GDM1 (cell line): ENCODE measurements at regions not wholly inside any gene's neighbourhood (a gene's known extent, or its start where the extent isn't known, plus 50 kb on each side); places are given as distances from the start of the nearest gene placed in this dataset.

ENCODE experiments used
- DNase-seq: peaks from one replicate; lab custom pipeline; 2025; lab: John Stamatoyannopoulos, UW

DNA sequence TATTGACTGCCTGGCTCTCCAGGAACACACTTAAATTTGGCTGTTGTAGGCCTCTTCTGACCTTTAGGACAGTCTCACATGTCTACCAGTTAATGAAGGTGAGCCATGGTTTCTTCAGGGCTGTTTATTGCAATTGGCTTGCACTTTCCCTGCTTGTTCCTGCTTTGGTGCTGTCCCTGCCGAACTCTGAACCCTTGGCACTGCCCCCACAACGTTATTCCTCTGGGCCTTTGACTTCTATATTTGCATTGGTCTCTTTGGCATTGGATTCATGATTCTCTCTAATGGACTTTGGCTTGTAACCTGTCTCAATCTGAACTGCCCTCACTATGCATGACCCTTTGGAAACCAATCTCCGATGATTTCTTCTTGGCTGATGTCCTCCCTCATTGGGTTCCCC is 299.4 kb downstream of the UTP18 start:
- no peak for DNase-seq

DNA sequence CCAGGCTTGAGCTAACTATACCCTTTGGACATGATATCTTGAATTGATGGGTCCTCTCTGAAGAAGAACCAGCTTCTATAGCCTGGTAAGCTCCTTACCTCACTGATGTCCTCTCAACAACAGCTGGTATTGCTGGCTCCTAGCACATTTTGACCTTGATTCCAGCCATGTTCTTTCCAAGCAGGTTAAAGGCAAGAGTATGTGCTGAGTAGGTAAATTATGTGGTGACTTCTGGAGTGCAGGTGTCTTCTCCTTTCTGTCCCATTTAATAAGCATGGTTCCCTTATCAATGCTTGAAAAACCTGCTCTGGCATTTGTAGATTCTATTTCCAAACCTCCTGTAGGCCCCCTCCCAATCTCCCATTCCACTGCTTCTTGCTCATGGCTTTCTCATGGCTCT is 300.1 kb downstream of the UTP18 start:
- no peak for DNase-seq

GRCh38 chr17:51563961-51564360 is 303.6 kb downstream of the UTP18 start:
- DNase-seq: no peak

DNA sequence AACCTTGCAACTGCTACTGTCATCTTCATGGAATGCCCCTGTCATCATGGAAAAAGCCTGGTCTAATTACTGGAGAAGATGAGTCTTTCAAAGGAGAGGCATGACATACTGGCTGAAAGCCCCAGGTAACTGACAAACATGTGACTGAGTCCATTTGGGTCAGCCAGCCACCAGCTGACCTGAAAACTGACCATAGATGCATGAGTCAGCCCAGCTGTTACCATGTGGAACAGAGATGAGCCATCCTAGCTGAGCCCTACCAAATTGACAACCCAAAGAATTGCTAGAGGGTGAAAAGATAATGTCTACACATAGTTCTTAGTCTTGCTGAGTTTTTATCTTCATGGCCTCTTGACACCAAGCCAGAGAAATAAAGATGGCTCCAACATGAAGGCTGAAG is 311.8 kb downstream of the UTP18 start:
- DNase-seq: no peak
